ENCODE measurements at regions not wholly inside any gene's neighbourhood (a gene's known extent, or its start where the extent isn't known, plus 50 kb on each side); places are given as distances from the start of the nearest gene placed in this dataset.

GRCh38 chr11:104791896-104792295 is 106.4 kb downstream of the CASP12 start:
- TF ChIP-seq CTCF (IDR thresholded peaks at IDR 0.05; ENCODE audit: borderline replicate concordance, extremely low read depth, low read length, poor library complexity, severe bottlenecking), result no peak
- TF ChIP-seq EZH2 (IDR thresholded peaks at IDR 0.05; ENCODE audit: borderline replicate concordance, low read depth, low read length, severe bottlenecking), result no peak

Measured in DND-41 (cell line).